ENCODE measurements at regions not wholly inside any gene's neighbourhood (a gene's known extent, or its start where the extent isn't known, plus 50 kb on each side); places are given as distances from the start of the nearest gene placed in this dataset.

DNA sequence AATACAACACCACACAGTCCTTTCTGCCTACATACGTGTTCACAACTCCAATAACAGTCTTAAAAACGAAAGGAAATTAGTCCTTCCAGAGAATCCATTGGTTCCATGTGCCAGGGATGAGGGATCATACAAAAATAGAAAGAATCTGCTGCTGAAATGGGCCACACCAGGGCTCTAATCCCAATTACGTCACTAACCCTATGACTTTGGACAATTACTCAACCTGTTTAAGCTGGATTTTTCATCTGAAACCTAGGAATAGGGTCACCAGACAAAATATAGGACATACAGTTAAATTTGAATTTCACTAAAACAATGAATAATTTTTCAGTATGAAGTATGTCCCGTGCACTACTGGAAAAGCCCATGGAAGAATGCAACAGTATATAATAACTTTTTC, 264.7 kb downstream of the YTHDC2 start:
- TF ChIP-seq, protein P1, sequence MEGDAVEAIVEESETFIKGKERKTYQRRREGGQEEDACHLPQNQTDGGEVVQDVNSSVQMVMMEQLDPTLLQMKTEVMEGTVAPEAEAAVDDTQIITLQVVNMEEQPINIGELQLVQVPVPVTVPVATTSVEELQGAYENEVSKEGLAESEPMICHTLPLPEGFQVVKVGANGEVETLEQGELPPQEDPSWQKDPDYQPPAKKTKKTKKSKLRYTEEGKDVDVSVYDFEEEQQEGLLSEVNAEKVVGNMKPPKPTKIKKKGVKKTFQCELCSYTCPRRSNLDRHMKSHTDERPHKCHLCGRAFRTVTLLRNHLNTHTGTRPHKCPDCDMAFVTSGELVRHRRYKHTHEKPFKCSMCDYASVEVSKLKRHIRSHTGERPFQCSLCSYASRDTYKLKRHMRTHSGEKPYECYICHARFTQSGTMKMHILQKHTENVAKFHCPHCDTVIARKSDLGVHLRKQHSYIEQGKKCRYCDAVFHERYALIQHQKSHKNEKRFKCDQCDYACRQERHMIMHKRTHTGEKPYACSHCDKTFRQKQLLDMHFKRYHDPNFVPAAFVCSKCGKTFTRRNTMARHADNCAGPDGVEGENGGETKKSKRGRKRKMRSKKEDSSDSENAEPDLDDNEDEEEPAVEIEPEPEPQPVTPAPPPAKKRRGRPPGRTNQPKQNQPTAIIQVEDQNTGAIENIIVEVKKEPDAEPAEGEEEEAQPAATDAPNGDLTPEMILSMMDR (IDR thresholded peaks at IDR 0.05) = no peak
- TF ChIP-seq POLR2A (IDR thresholded peaks at IDR 0.05) (no peak), EP300 (IDR thresholded peaks at IDR 0.05) (no peak)

Measured in tibial nerve (tissue), 4 donors.